ENCODE measurements at regions not wholly inside any gene's neighbourhood (a gene's known extent, or its start where the extent isn't known, plus 50 kb on each side); places are given as distances from the start of the nearest gene placed in this dataset.
A peak's percentile ranks its signal among the peaks of the same experiment; 100 is the strongest.
"Not testable (repeated sequence)": the region's sequence is repeated elsewhere in the genome, so short reads cannot be mapped to it uniquely, and the experiment has no call there.

- DNase-seq = not testable (repeated sequence)
Measured at GRCh38 chr12:68547318-68547717, 63.4 kb upstream of the RAP1B start.

- DNase-seq = not testable (repeated sequence)
Measured at GRCh38 chr12:68552605-68553195, 58.0 kb upstream of the RAP1B start.

- peak in 1 of 3 donors; percentile 89 for DNase-seq
Measured at GRCh38 chr12:68557011-68557730, 53.5 kb upstream of the RAP1B start.

- no peak for DNase-seq
Measured at GRCh38 chr12:68559246-68559645, 51.5 kb upstream of the RAP1B start.

- peak in 2 of 3 donors; percentile 55 to 78 for DNase-seq
Measured at GRCh38 chr12:68559984-68560850, 50.5 kb upstream of the RAP1B start.

- DNase-seq = no peak
Measured at GRCh38 chr12:68560851-68561422, 49.8 kb upstream of the RAP1B start.

Data from muscle of back (tissue), 3 donors.